NCI-H1092 treated with DMSO at 0.1 percent for 48 hours (cell line): ENCODE measurements at regions not wholly inside any gene's neighbourhood (a gene's known extent, or its start where the extent isn't known, plus 50 kb on each side); places are given as distances from the start of the nearest gene placed in this dataset.

ENCODE experiments used
- DNase-seq: peaks from one replicate; lab custom pipeline; 2025; lab: John Stamatoyannopoulos, UW

GRCh38 chr6:103047567-103047966 lies 1654.1 kb downstream of the GRIK2 start:
- no peak for DNase-seq

DNA sequence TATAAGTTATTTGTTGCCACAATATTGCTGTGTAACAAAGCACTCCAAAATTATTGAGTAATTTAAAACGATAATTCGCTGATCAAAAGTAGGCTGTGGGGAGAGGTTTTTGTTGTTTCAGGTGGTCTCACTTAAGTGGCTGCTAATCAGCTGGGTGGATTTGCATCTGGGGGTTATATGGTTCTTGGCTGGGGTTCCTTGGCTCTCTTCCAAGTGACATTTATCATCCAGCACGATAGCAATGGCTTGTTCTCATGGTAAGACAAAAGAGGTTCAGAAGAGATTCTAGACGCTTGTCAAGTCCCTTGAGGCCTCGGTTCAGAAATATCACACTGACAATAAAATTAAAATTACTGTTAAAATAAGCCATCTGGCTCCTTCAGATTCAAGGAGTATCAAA lies 1648.8 kb downstream of the GRIK2 start:
- peak; percentile 55 for DNase-seq

- DNase-seq = no peak
These were observed 1643.3 kb downstream of the GRIK2 start for GRCh38 chr6:103036846-103037245.

GRCh38 chr6:103027271-103027931 lies 1633.9 kb downstream of the GRIK2 start:
- no peak for DNase-seq

DNA sequence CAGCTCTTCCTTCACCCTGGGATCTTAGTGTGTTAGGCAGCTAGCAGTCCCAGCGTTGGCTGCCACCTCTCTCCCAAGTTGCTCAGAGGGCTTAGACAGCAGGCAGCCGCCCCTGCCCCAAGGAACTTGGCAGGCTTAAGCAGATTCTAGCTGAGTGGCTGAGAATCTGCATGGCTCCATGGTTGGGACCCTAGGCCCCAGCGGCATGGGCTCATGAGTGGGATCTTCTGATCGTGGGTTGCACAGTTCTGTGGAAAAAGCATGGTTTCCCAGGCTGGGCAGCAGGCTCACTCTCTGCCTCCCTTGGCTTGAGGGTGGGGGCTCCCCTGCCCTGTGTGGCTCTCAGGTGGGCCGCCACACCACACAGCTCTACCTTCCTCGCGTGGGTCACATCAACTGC lies 1624.9 kb downstream of the GRIK2 start:
- no peak for DNase-seq

GRCh38 chr6:103017878-103018277 lies 1624.4 kb downstream of the GRIK2 start:
- no peak for DNase-seq

DNA sequence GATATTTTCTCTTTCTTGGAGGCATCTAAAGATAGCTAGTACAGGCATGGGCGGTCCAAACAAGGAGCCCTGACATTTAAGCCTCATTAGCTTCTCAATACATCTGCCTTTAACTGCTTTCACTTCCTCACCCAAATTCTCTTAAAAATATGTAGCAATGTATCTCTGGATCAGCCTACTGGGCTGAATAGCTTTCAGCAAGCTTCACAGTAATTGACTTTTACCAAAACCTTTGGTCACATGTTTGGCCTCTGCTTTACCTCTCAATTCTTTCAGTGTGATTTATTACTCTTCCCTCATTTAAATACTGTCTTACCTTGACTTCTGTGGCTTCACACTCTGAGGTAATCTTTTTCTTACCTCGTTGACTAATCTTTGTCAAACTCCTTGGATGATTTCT lies 1618.1 kb downstream of the GRIK2 start:
- DNase-seq = no peak

- DNase-seq = no peak
These were observed 1608.8 kb downstream of the GRIK2 start for GRCh38 chr6:103002282-103002681.

GRCh38 chr6:103001724-103002123 lies 1608.2 kb downstream of the GRIK2 start:
- DNase-seq = no peak

DNA sequence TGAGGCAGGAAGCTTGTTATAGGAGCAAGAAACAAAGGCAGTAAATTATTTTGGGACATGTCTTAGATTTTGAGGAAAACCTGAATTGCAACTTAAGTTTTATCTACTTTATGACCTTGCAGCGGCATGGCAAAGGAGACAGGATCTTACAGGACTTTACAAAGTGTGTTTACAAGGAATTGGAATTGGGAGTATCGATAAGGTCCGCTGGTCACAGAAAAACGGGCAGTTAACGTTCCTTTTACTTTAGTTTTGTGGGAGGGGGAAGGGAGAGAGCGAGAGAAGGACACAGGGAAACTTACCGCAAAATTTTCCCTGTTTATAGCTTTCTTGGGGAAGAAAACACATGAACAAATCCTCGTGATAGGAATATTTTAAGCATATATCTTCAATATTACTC lies 1607.2 kb downstream of the GRIK2 start:
- DNase-seq = no peak

- DNase-seq = no peak
These were observed 1602.0 kb downstream of the GRIK2 start for GRCh38 chr6:102995491-102995890.

DNA sequence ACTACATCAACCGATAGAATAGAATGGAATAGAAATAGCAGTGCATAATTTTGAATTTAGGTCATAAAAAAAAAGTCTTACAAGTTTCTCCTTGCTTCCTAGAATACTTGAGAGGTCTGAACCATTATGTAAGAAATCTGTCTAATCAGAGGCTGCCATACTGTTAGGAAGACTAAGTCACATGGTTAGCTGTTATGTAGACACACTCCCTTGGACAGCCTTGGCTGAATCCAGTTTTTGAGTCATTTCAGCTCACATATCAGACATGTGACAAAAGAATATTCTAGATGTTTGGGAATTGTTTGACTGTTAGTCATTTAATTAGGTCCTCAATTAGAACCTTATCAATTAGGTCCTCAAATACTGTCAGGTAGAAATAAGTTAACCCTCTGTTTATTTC lies 1601.4 kb downstream of the GRIK2 start:
- DNase-seq = no peak

GRCh38 chr6:102986086-102986485 lies 1592.6 kb downstream of the GRIK2 start:
- DNase-seq = no peak

GRCh38 chr6:102984357-102984756 lies 1590.8 kb downstream of the GRIK2 start:
- DNase-seq = no peak

DNA sequence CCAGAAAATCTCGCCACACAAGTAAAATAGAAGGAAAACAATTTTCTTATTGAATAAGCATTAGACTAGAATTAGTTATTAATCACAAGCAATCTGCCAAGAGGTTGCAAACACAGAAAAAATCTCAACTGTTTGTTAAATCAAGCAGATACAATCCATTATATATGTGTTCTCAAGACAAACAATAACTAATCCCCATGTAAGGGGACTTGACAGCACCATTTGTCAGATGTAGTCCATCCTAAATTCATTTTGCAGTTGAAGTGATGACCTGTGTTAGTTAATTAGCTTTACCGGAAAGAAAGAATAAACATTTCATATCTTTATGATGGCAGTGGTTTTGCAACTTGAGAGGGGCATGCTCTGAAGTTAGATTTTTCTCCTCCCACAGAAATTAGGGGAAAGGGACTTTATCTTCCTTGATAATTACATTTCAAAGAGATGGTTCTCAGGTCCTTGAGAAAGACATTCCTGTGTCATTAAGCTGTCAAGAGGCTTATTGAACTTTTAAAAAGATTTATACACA lies 1588.0 kb downstream of the GRIK2 start:
- no peak for DNase-seq

DNA sequence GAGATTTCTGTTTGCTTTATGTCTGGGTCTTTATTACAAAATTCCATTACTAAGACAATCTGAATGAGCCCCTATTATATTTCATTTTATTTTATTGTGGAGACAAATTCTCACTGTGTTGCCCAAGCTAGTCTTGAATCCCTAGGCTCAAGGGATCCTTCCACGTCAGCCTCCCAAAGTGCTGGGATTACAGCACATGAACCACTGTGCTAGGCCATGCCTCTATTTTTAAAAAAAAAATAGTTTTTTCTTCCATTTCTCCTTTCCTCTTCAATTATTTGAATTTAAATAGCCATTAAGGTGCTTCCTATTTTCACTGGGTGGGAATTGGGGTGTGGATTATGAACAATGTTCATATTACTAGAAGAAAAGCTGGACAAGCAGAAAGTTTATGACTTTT lies 1587.4 kb downstream of the GRIK2 start:
- no peak for DNase-seq

- DNase-seq = no peak
These were observed 1568.4 kb downstream of the GRIK2 start for GRCh38 chr6:102961902-102962301.

- no peak for DNase-seq
These were observed 1557.5 kb downstream of the GRIK2 start for GRCh38 chr6:102950967-102951366.

DNA sequence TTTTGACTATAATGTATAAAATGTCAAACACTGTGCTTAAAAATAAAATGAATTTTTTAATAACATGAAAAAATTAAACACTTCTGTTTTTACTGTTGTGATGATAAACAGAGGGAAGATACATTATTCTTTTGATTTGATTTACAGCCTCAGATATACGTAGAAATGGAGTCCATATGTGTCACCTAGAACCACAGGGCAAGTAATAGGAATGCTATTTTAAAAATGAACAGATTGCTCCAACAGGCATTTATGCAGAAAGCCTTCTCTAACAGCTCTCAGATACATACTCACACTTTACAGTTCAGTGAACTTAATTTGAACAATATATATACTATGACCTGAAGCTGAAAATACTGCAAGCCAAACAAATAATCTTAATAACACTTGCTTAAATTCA lies 1551.0 kb downstream of the GRIK2 start:
- no peak for DNase-seq

DNA sequence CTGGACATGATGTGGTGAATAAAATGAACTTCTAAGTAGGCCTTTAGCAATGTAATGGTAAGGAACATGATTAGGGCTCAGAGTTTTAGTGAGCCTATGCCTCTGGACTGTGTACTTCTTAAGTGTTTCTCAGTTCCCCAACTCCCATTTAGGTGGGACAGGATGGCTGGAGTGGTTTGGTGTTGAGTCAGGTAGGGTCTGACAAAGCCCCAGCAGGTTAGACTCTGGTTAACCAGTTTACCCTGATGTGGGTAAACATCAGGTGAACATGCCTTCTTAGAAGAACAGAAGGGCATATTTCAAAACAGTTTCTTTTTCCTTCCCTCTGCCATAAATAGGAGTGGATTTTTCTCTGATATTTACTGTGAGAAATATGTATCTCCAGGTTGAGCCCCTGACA lies 1548.7 kb downstream of the GRIK2 start:
- DNase-seq = no peak

DNA sequence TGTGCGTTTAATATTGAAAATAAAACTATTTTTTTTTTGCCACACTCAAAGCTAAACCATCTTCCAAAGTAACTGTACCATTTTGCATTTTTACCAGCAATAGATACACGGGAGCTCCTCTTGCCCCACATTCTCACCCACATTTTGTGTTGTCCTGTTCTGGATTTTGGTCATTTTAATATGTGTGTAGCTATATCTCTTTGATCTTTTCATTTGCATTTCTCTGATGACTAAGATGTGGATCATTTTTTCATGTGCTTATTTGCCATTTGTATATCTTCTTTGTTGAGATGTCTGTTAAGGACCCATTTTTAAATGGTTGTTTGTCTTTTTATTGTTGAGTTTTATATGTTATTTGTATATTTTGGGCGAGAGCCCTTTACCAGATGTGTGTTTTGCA lies 1543.5 kb downstream of the GRIK2 start:
- no peak for DNase-seq

GRCh38 chr6:102928109-102928508 lies 1534.6 kb downstream of the GRIK2 start:
- DNase-seq = no peak

- DNase-seq = no peak
These were observed 1524.7 kb downstream of the GRIK2 start for GRCh38 chr6:102918161-102918560.

DNA sequence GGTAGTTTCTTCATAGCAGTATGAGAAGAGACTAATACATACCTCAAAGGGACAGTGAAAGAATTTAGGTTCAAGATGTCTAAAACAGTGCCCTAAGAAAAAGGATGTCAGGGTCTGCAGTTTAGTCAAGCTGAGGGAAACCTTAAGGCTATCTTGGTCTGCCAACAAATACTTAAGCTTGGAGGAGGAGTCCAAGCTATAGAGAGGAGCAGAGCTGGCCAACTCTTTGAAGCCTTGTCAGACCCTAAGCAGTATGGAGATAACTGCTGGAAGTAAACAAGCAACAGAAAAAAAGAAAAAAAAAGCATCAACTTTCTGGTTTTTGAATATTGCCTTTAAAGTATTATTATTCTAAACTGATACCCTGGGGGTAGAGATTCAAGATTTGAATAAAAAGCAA lies 1518.1 kb downstream of the GRIK2 start:
- DNase-seq = no peak
